ENCODE measurements at regions not wholly inside any gene's neighbourhood (a gene's known extent, or its start where the extent isn't known, plus 50 kb on each side); places are given as distances from the start of the nearest gene placed in this dataset.

- DNase-seq (ENCODE audit: low read depth): no peak
These were observed 190.3 kb upstream of the HDDC2 start for GRCh38 chr6:125491860-125492618.

- no peak for DNase-seq (ENCODE audit: low read depth)
These were observed 196.8 kb upstream of the HDDC2 start for GRCh38 chr6:125498606-125499005.

- DNase-seq (ENCODE audit: low read depth): no peak
These were observed 197.8 kb upstream of the HDDC2 start for GRCh38 chr6:125499535-125499934.

GRCh38 chr6:125503181-125503580 is 201.4 kb upstream of the HDDC2 start:
- no peak for DNase-seq (ENCODE audit: low read depth)

GRCh38 chr6:125507987-125508655 is 206.4 kb upstream of the HDDC2 start:
- DNase-seq (ENCODE audit: low read depth): no peak

- no peak for DNase-seq (ENCODE audit: low read depth)
These were observed 207.0 kb upstream of the HDDC2 start for GRCh38 chr6:125508793-125509192.

- DNase-seq (ENCODE audit: low read depth): no peak
These were observed 207.7 kb upstream of the HDDC2 start for GRCh38 chr6:125509477-125509876.

GRCh38 chr6:125510405-125510804 is 208.6 kb upstream of the HDDC2 start:
- DNase-seq (ENCODE audit: low read depth): no peak

- DNase-seq (ENCODE audit: low read depth): peak; percentile 12
These were observed 210.1 kb upstream of the HDDC2 start for GRCh38 chr6:125511809-125512396.

GRCh38 chr6:125512621-125513020 is 210.9 kb upstream of the HDDC2 start:
- DNase-seq (ENCODE audit: low read depth): no peak

- no peak for DNase-seq (ENCODE audit: low read depth)
These were observed 212.2 kb upstream of the HDDC2 start for GRCh38 chr6:125513978-125514377.

GRCh38 chr6:125516644-125517043 is 214.9 kb upstream of the HDDC2 start:
- no peak for DNase-seq (ENCODE audit: low read depth)

GRCh38 chr6:125519367-125519766 is 217.6 kb upstream of the HDDC2 start:
- DNase-seq (ENCODE audit: low read depth): no peak

- DNase-seq (ENCODE audit: low read depth): no peak
These were observed 222.6 kb upstream of the HDDC2 start for GRCh38 chr6:125524356-125524755.

- no peak for DNase-seq (ENCODE audit: low read depth)
These were observed 223.3 kb upstream of the HEY2 start for GRCh38 chr6:125526007-125526720.

GRCh38 chr6:125528621-125529041 is 220.8 kb upstream of the HEY2 start:
- no peak for DNase-seq (ENCODE audit: low read depth)

- no peak for DNase-seq (ENCODE audit: low read depth)
These were observed 220.4 kb upstream of the HEY2 start for GRCh38 chr6:125529061-125529460.

GRCh38 chr6:125533710-125534397 is 215.6 kb upstream of the HEY2 start:
- no peak for DNase-seq (ENCODE audit: low read depth)

- no peak for DNase-seq (ENCODE audit: low read depth)
These were observed 214.8 kb upstream of the HEY2 start for GRCh38 chr6:125534430-125535263.

GRCh38 chr6:125537090-125537489 is 212.3 kb upstream of the HEY2 start:
- no peak for DNase-seq (ENCODE audit: low read depth)

GRCh38 chr6:125539892-125540291 is 209.5 kb upstream of the HEY2 start:
- DNase-seq (ENCODE audit: low read depth): no peak

Measured in fibroblast of the conjunctiva (primary cell).